ENCODE measurements at regions not wholly inside any gene's neighbourhood (a gene's known extent, or its start where the extent isn't known, plus 50 kb on each side); places are given as distances from the start of the nearest gene placed in this dataset.

GRCh38 chr15:63434576-63435186 is 53.0 kb upstream of the CA12 start:
- DNase-seq: no peak
- Mint-ChIP-seq H3K9me3 (no peaks in the 10 kb centered on the region), H3K27me3 (peaks cover 1% of the 10 kb centered on the region), H3K36me3 (no peaks in the 10 kb centered on the region), H3K4me1 (ENCODE audit: low read depth) (peaks cover 18% of the 10 kb centered on the region), H3K27ac (no peak overlapping the region), H3K4me3 (no peak overlapping the region)
- POLR2A ChIA-PET: no interaction called here
- intact Hi-C loops (cut with micrococcal nuclease): no loop called here
- CTCF ChIA-PET: interaction anchor here (0.6 to 1.1 kb wide), 2 partner anchors 28 to 32 kb away, joined by 3 read pairs; no protein-coding TSS in a partner anchor

- Mint-ChIP-seq H3K4me1 (ENCODE audit: low read depth) (peaks cover 24% of the 10 kb centered on the region), H3K27ac (no peak overlapping the region), H3K4me3 (no peak overlapping the region), H3K27me3 (peaks cover 1% of the 10 kb centered on the region), H3K9me3 (no peaks in the 10 kb centered on the region), H3K36me3 (no peaks in the 10 kb centered on the region)
- intact Hi-C loops (cut with micrococcal nuclease): no loop called here
- ChIA-PET POLR2A (no interaction called here), CTCF (interaction anchor here (1.1 kb wide), 1 partner anchor 33 kb away, joined by 3 read pairs; no protein-coding TSS in a partner anchor)
- no peak for DNase-seq
Measured at GRCh38 chr15:63435204-63435820, 53.7 kb upstream of the CA12 start.

- Mint-ChIP-seq H3K4me1 (ENCODE audit: low read depth) (peaks cover 32% of the 10 kb centered on the region), H3K9me3 (no peaks in the 10 kb centered on the region), H3K4me3 (no peak overlapping the region), H3K36me3 (no peaks in the 10 kb centered on the region), H3K27me3 (peaks cover 1% of the 10 kb centered on the region), H3K27ac (no peak overlapping the region)
- ChIA-PET POLR2A (no interaction called here), CTCF (interaction anchor here (0.9 to 2.0 kb wide), 3 partner anchors 15 to 228 kb away, joined by 3 to 5 read pairs (median 3); no protein-coding TSS in a partner anchor)
- intact Hi-C loops (cut with micrococcal nuclease): no loop called here
- DNase-seq: no peak
Measured at GRCh38 chr15:63436341-63436740, 54.7 kb upstream of the CA12 start.

- Mint-ChIP-seq H3K4me1 (ENCODE audit: low read depth) (peaks cover 32% of the 10 kb centered on the region), H3K27ac (peak overlapping the region; percentile 49), H3K36me3 (no peaks in the 10 kb centered on the region), H3K9me3 (no peaks in the 10 kb centered on the region), H3K27me3 (peaks cover 1% of the 10 kb centered on the region), H3K4me3 (no peak overlapping the region)
- peak; percentile 84 for DNase-seq
- intact Hi-C loops (cut with micrococcal nuclease): no loop called here
- ChIA-PET POLR2A (interaction anchor here (0.6 kb wide), 1 partner anchor 199 kb away, joined by 3 read pairs; no protein-coding TSS in a partner anchor), CTCF (interaction anchor here (0.6 to 2.0 kb wide), 8 partner anchors 16 to 640 kb away, joined by 3 to 5 read pairs (median 3); no protein-coding TSS in a partner anchor)
Measured at GRCh38 chr15:63436872-63437375, 55.3 kb upstream of the CA12 start.

- ChIA-PET CTCF (no interaction called here), POLR2A (no interaction called here)
- Mint-ChIP-seq H3K27ac (peak overlapping the region; percentile 25), H3K27me3 (no peaks in the 10 kb centered on the region), H3K4me3 (no peak overlapping the region), H3K9me3 (no peaks in the 10 kb centered on the region), H3K4me1 (ENCODE audit: low read depth) (peaks cover 32% of the 10 kb centered on the region), H3K36me3 (no peaks in the 10 kb centered on the region)
- DNase-seq: peak; percentile 40
- intact Hi-C loops (cut with micrococcal nuclease): no loop called here
Measured at GRCh38 chr15:63439536-63440264, 58.1 kb upstream of the CA12 start.

- intact Hi-C loops (cut with micrococcal nuclease): no loop called here
- ChIA-PET CTCF (no interaction called here), POLR2A (no interaction called here)
- H3K4me1 Mint-ChIP-seq (ENCODE audit: low read depth): peaks cover 36% of the 10 kb centered on the region
- no peaks in the 10 kb centered on the region for H3K36me3 Mint-ChIP-seq
- H3K4me3 Mint-ChIP-seq: no peak overlapping the region
- no peaks in the 10 kb centered on the region for H3K27me3 Mint-ChIP-seq
- no peaks in the 10 kb centered on the region for H3K9me3 Mint-ChIP-seq
- H3K27ac Mint-ChIP-seq: no peak overlapping the region
- DNase-seq: no peak
Measured at GRCh38 chr15:63440265-63440648, 58.6 kb upstream of the CA12 start.

GRCh38 chr15:63440756-63441155 is 59.1 kb upstream of the CA12 start:
- no peak for DNase-seq
- peak overlapping the region; percentile 39 for H3K27ac Mint-ChIP-seq
- CTCF ChIA-PET: no interaction called here

GRCh38 chr15:63441266-63441665 is 59.6 kb upstream of the CA12 start:
- intact Hi-C loops (cut with micrococcal nuclease): no loop called here
- Mint-ChIP-seq H3K4me3 (no peak overlapping the region), H3K27ac (peak overlapping the region; percentile 39), H3K36me3 (no peaks in the 10 kb centered on the region), H3K4me1 (ENCODE audit: low read depth) (peaks cover 38% of the 10 kb centered on the region), H3K9me3 (no peaks in the 10 kb centered on the region), H3K27me3 (no peaks in the 10 kb centered on the region)
- ChIA-PET POLR2A (interaction anchor here (1.1 kb wide), 1 partner anchor 9 kb away, joined by 3 read pairs; no protein-coding TSS in a partner anchor), CTCF (no interaction called here)
- no peak for DNase-seq

More at GRCh38 chr15:63440756-63441155, 59.1 kb upstream of the CA12 start:
- Mint-ChIP-seq H3K36me3 (no peaks in the 10 kb centered on the region), H3K9me3 (no peaks in the 10 kb centered on the region), H3K27me3 (no peaks in the 10 kb centered on the region), H3K4me1 (ENCODE audit: low read depth) (peaks cover 36% of the 10 kb centered on the region), H3K4me3 (no peak overlapping the region)
- POLR2A ChIA-PET: no interaction called here
- intact Hi-C loops (cut with micrococcal nuclease): no loop called here

GRCh38 chr15:63442080-63442479 is 60.4 kb upstream of the CA12 start:
- peaks cover 35% of the 10 kb centered on the region for H3K4me1 Mint-ChIP-seq (ENCODE audit: low read depth)
- CTCF ChIA-PET: interaction anchor here (0.7 to 0.9 kb wide), 2 partner anchors 16 to 605 kb away, joined by 3 read pairs; no protein-coding TSS in a partner anchor
- intact Hi-C loops (cut with micrococcal nuclease): no loop called here
- POLR2A ChIA-PET: interaction anchor here (0.6 to 1.1 kb wide), 2 partner anchors 9 to 26 kb away, joined by 3 to 5 read pairs; no protein-coding TSS in a partner anchor
- H3K27ac Mint-ChIP-seq: no peak overlapping the region
- no peaks in the 10 kb centered on the region for H3K9me3 Mint-ChIP-seq
- H3K27me3 Mint-ChIP-seq: no peaks in the 10 kb centered on the region
- H3K36me3 Mint-ChIP-seq: no peaks in the 10 kb centered on the region
- no peak overlapping the region for H3K4me3 Mint-ChIP-seq
- DNase-seq: no peak

- peaks cover 29% of the 10 kb centered on the region for H3K4me1 Mint-ChIP-seq (ENCODE audit: low read depth)
- no peaks in the 10 kb centered on the region for H3K27me3 Mint-ChIP-seq
- H3K4me3 Mint-ChIP-seq: no peak overlapping the region
- H3K27ac Mint-ChIP-seq: no peak overlapping the region
- POLR2A ChIA-PET: no interaction called here
- no peaks in the 10 kb centered on the region for H3K36me3 Mint-ChIP-seq
- no peak for DNase-seq
- H3K9me3 Mint-ChIP-seq: no peaks in the 10 kb centered on the region
- CTCF ChIA-PET: interaction anchor here (4.6 kb wide), 1 partner anchor 22 kb away, joined by 18 read pairs; no protein-coding TSS in a partner anchor
- intact Hi-C loops (cut with micrococcal nuclease): no loop called here
Measured at GRCh38 chr15:63444611-63445010, 59.8 kb upstream of the USP3 start.

GRCh38 chr15:63446255-63446654 is 58.1 kb upstream of the USP3 start:
- Mint-ChIP-seq H3K27ac (peak overlapping the region; percentile 33), H3K4me3 (no peak overlapping the region), H3K27me3 (no peaks in the 10 kb centered on the region), H3K4me1 (ENCODE audit: low read depth) (peaks cover 15% of the 10 kb centered on the region), H3K36me3 (no peaks in the 10 kb centered on the region), H3K9me3 (no peaks in the 10 kb centered on the region)
- intact Hi-C loops (cut with micrococcal nuclease): no loop called here
- DNase-seq: peak; percentile 21
- POLR2A ChIA-PET: no interaction called here
- CTCF ChIA-PET: interaction anchor here (0.6 to 4.6 kb wide), 3 partner anchors 20 to 1161 kb away, joined by 3 to 18 read pairs (median 3); no protein-coding TSS in a partner anchor

Data from activated CD4-positive, alpha-beta memory T cell treated with anti-CD3 and anti-CD28 coated beads for 36 hours (primary cell).